Activated naive CD4-positive, alpha-beta T cell treated with anti-CD3 and anti-CD28 coated beads, Interleukin-2, amount 50 U/mL, for 24 hours (primary cell): ENCODE measurements at regions not wholly inside any gene's neighbourhood (a gene's known extent, or its start where the extent isn't known, plus 50 kb on each side); places are given as distances from the start of the nearest gene placed in this dataset.
"Not testable (repeated sequence)": the region's sequence is repeated elsewhere in the genome, so short reads cannot be mapped to it uniquely, and the experiment has no call there.

Experiments used
- H3K27ac Mint-ChIP-seq: one replicate; pipeline ENCODE4 v1.8.0; 2021; ENCODE audit warnings: mild to moderate bottlenecking, mixed read lengths
- H3K27me3 Mint-ChIP-seq: one replicate; pipeline ENCODE4 v1.8.0; 2021; ENCODE audit warnings: mixed read lengths
- H3K36me3 Mint-ChIP-seq: one replicate; pipeline ENCODE4 v1.8.0; 2021; ENCODE audit warnings: mixed read lengths
- H3K4me1 Mint-ChIP-seq: one replicate; pipeline ENCODE4 v1.8.0; 2021; ENCODE audit warnings: mixed read lengths
- H3K4me3 Mint-ChIP-seq: one replicate; pipeline ENCODE4 v1.8.0; 2021; ENCODE audit warnings: mild to moderate bottlenecking, mixed read lengths
- H3K9me3 Mint-ChIP-seq: one replicate; pipeline ENCODE4 v1.8.0; 2021; ENCODE audit warnings: mixed read lengths

DNA sequence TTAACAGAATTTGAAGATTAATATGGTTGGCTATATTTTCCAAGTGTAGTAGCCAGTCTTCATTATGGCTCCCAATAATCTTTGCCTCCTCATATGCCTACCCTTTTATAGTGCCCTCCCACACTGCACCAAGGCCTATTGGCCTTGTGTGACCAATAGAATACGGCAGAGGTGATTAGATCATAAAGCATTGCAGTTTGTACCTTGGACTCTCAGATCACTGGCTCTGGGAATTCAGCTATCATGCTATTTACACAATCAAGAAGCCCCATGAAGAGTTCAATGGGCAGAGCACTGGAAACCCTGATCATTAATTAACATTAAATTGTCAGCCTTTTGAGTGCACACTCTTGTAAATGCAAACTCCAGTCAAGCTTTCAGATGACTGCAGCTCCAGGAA lies 154.5 kb upstream of the MAGI2 start:
- H3K4me3 Mint-ChIP-seq: no peak overlapping the region
- H3K27me3 Mint-ChIP-seq: no peaks in the 10 kb centered on the region
- H3K36me3 Mint-ChIP-seq: no peaks in the 10 kb centered on the region
- peaks cover 5% of the 10 kb centered on the region for H3K9me3 Mint-ChIP-seq
- H3K27ac Mint-ChIP-seq: no peak overlapping the region
- no peaks in the 10 kb centered on the region for H3K4me1 Mint-ChIP-seq

DNA sequence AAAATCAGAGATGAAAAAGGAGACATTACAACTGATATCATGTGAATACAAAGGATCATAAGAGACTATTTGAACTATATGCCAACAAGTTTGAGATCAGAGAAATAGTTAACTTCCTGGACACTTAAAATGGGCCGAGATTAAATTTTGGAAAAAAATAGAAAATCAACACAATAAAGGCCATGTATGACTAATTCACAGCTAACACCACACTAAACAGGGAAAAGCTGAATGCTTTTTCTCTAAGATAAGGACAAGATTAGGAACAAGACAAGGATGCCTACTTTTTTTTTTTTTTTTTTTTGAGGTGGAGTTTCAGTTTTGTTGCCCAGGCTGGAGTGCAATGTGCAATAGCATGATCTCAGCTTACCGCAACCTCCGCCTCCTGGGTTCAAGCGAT lies 151.4 kb upstream of the MAGI2 start:
- Mint-ChIP-seq H3K4me3 (no peak overlapping the region), H3K9me3 (peaks cover 5% of the 10 kb centered on the region), H3K36me3 (no peaks in the 10 kb centered on the region), H3K27ac (no peak overlapping the region), H3K27me3 (no peaks in the 10 kb centered on the region), H3K4me1 (no peaks in the 10 kb centered on the region)

DNA sequence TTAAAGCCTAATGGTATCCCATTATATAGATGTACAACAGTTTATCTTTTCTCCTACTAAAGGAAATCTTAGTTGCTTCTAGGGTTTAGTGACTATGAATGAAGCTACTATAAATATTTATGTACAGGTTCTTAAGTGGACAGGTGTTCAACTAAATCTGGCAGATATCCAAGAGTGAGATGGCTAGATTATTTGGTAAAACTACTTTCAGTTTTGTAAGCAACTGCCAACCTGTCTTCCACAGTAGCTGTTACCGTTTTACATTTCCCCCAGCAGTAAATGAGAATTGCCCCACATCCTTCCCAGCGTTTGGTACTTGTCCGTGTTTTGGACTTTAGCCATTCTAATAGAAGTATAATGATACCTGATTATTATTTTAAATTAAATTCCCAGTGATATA lies 144.9 kb upstream of the MAGI2 start:
- H3K36me3 Mint-ChIP-seq: no peaks in the 10 kb centered on the region
- no peaks in the 10 kb centered on the region for H3K27me3 Mint-ChIP-seq
- H3K4me3 Mint-ChIP-seq: no peak overlapping the region
- no peaks in the 10 kb centered on the region for H3K4me1 Mint-ChIP-seq
- no peaks in the 10 kb centered on the region for H3K9me3 Mint-ChIP-seq
- H3K27ac Mint-ChIP-seq: no peak overlapping the region

DNA sequence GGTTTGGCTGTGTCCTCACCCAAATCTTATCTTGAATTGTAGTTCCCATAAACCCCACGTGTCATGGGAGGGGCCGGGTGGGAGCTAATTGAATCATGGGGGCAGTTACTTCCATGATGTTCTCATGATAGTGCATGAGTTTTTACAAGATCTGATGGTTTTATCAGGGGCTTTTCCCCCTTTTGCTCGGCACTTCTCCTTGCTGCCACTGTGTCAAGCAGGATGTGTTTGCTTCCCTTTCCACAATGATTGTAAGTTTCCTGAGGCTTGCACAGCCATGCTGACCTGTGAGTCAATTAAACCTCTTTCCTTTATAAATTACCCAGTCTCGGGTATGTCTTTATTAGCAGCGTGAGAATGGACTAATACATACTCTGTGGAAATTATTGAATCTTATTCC lies 141.2 kb upstream of the MAGI2 start:
- H3K36me3 Mint-ChIP-seq, H3K9me3 Mint-ChIP-seq, H3K27ac Mint-ChIP-seq, H3K4me1 Mint-ChIP-seq, H3K4me3 Mint-ChIP-seq, H3K27me3 Mint-ChIP-seq: not testable (repeated sequence)

DNA sequence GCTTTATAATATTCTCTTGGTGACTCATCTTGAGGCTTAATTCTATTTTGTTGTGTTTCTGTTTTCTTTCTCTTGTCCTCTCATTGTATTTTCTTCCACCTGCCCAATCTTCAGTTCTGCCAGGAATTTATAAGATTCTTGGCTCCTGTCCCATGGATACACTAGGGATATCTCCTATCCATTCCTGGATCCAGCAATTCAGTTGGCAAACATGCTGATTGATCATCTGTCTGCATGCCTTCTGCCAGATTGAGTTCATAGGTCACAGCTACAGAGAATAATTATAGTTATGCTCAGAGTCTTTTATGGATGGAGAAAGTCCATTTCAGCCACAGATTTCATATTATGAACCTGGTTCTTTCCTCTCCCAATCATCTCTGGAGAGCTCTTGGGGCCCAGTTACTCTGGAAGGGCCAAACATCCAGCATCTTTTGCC lies 140.4 kb upstream of the MAGI2 start:
- H3K4me3 Mint-ChIP-seq: no peak overlapping the region
- H3K9me3 Mint-ChIP-seq: no peaks in the 10 kb centered on the region
- H3K36me3 Mint-ChIP-seq: no peaks in the 10 kb centered on the region
- no peaks in the 10 kb centered on the region for H3K27me3 Mint-ChIP-seq
- no peaks in the 10 kb centered on the region for H3K4me1 Mint-ChIP-seq
- H3K27ac Mint-ChIP-seq: no peak overlapping the region

DNA sequence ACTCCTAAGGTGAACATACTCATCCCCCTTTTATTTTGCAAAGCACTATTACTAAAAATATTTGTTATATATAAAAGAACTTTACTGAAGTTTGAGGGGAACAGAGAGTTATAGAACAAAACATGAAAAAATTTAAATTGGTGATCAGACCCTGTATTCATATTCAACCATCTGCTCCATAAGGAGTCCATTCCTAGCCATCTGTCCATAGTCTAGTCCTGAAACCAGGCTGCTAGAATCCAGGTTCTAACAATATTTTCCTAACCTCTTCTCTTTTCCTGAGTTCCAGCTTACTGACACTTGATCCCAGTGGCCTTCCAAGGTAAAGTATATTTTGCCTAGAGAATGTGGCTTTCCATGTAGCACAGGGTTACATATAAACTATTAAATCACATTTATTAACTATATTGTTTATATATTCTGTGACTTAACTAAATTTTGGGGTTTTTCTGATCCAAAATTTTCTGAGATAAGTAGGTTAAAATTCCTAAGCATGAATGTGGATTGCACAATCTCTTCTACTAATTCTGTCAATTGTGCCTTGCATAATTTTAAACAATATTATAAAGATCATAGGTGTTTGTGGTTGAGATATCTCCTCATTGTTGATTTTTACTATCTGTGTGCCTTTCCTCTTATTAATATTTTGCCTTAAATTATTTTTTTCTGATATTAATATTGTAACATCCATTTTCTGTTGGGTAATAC lies 137.6 kb upstream of the MAGI2 start:
- Mint-ChIP-seq H3K9me3 (no peaks in the 10 kb centered on the region), H3K4me3 (no peak overlapping the region), H3K27ac (no peak overlapping the region), H3K4me1 (no peaks in the 10 kb centered on the region), H3K36me3 (no peaks in the 10 kb centered on the region), H3K27me3 (no peaks in the 10 kb centered on the region)

DNA sequence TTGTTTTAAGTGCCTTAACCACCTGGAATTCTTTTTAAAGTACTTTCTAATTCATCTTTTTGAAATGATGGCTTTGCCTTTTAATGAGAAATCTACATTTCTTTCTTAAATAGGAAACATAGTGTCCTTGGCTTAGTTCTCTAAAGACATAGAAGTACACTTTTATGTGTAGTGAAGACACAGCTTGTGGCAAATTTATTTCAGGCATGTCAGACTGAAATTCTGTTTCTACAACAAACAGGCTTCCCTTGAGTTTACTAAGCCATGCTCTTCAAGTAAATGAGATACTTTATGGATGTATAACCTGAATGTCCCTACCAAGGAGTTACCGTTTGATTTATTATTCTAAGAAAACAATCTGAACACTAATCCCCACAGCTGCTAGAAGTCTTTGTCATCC lies 136.9 kb upstream of the MAGI2 start:
- no peak overlapping the region for H3K4me3 Mint-ChIP-seq
- H3K27me3 Mint-ChIP-seq: no peaks in the 10 kb centered on the region
- H3K36me3 Mint-ChIP-seq: no peaks in the 10 kb centered on the region
- no peak overlapping the region for H3K27ac Mint-ChIP-seq
- no peaks in the 10 kb centered on the region for H3K4me1 Mint-ChIP-seq
- H3K9me3 Mint-ChIP-seq: no peaks in the 10 kb centered on the region

DNA sequence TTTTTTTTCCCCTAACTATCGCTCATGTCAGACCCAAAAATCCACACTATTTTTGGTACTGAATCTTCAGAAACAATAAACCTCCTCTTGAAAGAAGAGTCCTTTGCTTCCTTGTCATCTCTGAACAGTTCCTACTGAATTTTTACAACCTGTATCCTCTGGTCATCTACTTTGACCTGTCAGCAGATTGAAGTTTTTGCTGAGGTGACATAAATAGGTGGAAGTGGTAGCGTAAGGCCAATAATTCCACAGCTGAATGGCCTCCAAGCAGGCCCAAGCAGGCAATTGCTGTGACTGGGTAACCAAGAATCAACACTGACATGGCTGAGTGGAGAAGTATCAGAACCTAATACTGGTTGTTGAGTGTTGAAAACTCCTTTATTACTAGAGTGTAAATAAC lies 117.4 kb upstream of the MAGI2 start:
- H3K4me1 Mint-ChIP-seq: no peaks in the 10 kb centered on the region

DNA sequence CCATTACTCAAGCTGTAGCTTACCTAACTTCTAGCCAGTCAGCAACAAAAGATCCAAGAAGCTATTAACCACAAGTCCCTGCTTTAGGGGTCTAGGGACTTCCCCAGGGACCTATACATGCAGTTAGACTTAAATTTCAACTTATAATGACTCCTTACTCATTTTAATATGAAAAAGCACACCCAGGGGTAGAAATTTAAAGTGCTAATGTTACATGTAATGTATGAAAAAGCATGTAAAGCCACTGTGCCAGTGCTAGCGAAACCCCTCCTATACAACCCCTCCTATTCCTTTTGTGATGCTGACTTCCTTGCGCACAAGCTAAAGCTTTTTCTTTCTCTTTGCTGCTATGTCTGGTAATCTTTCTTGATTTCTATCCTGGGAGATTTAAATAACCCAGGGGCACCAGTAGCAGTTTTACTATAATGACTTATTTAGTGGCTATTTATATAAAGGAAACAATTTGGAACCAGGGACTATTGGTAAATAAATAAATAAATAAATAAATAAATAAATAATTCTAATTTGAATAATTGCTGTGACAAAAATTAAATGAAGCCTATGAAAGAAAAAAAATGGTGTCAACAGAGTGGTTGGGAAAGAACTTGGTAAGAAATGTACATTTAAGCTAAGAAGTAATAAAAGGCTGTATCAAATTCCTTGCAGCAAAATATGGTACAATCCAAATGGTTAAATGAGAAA lies 110.5 kb upstream of the MAGI2 start:
- H3K4me3 Mint-ChIP-seq: no peak overlapping the region
- no peaks in the 10 kb centered on the region for H3K27me3 Mint-ChIP-seq
- H3K4me1 Mint-ChIP-seq: no peaks in the 10 kb centered on the region
- H3K36me3 Mint-ChIP-seq: no peaks in the 10 kb centered on the region
- H3K27ac Mint-ChIP-seq: no peak overlapping the region
- no peaks in the 10 kb centered on the region for H3K9me3 Mint-ChIP-seq

More for the DNA sequence above, 117.4 kb upstream of the MAGI2 start:
- H3K4me3 Mint-ChIP-seq: no peak overlapping the region
- H3K27me3 Mint-ChIP-seq: no peaks in the 10 kb centered on the region
- no peak overlapping the region for H3K27ac Mint-ChIP-seq
- no peaks in the 10 kb centered on the region for H3K9me3 Mint-ChIP-seq
- H3K36me3 Mint-ChIP-seq: no peaks in the 10 kb centered on the region

DNA sequence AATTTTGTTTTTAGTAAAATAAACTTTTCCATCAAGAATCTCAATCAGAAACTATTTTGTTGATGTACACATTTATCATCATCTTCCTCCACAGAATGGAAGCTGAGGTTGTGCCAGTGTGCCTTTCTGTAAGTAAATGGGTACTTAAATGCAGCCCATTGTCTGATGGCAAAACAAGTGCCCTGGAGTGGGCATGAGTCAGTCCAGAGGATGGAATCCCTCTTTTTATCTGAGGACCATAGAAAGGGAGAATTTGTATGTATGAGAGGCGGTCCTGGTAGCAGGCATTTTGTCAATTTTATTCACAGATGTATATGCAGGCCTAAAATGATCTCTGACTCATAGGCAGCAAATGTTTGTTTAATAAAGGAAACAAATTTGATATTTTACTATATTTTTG lies 102.1 kb upstream of the MAGI2 start:
- H3K4me1 Mint-ChIP-seq: no peaks in the 10 kb centered on the region
- no peaks in the 10 kb centered on the region for H3K9me3 Mint-ChIP-seq
- no peak overlapping the region for H3K4me3 Mint-ChIP-seq
- H3K36me3 Mint-ChIP-seq: no peaks in the 10 kb centered on the region
- no peak overlapping the region for H3K27ac Mint-ChIP-seq
- no peaks in the 10 kb centered on the region for H3K27me3 Mint-ChIP-seq

DNA sequence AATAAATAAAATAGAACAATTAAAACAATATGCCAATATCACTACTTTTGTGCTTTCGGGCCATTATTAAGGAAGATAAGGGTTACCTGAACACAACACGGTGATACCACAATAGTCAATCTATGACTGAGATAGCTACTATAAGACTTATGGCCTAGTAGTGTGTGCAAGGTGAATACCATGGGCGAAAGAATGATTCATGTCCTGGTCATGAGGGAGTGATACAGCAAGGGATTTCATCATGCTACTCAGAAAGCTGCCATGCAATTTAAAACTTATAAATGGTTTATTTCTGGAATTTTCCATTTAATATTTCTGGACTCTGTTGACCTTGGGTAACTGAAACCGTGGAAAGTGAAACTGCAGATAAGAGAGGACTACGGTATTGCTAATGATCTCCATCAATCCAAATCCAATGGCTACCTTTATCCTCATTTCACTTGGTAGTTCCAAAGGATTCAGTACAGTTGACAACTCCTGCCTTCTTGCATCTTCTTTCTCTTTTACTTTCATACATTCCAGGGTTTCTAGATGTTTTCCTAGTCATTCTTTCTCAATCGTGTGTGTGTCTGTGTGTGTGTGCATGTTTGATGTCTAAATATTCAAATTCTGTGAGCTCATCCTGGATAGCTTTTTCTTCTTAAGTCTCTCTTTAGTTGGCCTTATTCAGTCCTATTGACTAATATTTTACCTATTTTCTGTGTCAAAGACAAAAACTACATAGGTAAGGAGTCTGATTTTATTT lies 100.5 kb upstream of the MAGI2 start:
- Mint-ChIP-seq H3K27ac (no peak overlapping the region), H3K4me3 (no peak overlapping the region), H3K4me1 (no peaks in the 10 kb centered on the region), H3K36me3 (no peaks in the 10 kb centered on the region), H3K9me3 (no peaks in the 10 kb centered on the region), H3K27me3 (no peaks in the 10 kb centered on the region)

DNA sequence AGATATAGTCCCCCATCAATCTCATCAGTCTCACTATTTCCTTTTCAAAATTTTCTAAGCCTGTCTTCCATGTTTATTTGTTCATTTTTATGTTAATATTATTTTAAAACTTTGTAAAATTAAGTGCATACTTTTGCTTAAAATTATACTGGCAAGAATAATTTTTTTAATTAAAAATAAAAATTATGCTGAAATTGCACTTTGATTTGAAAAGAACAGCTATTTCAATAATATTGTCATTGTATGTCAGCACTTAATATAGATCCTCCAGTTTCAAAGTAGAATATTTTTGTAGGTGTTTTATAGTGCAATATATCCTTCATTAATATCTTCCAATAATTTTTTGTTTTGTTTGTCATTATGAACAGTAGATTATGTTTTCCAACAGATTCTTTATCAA lies 99.0 kb upstream of the MAGI2 start:
- Mint-ChIP-seq H3K4me3 (no peak overlapping the region), H3K36me3 (no peaks in the 10 kb centered on the region), H3K27me3 (no peaks in the 10 kb centered on the region), H3K4me1 (no peaks in the 10 kb centered on the region), H3K9me3 (no peaks in the 10 kb centered on the region), H3K27ac (no peak overlapping the region)

DNA sequence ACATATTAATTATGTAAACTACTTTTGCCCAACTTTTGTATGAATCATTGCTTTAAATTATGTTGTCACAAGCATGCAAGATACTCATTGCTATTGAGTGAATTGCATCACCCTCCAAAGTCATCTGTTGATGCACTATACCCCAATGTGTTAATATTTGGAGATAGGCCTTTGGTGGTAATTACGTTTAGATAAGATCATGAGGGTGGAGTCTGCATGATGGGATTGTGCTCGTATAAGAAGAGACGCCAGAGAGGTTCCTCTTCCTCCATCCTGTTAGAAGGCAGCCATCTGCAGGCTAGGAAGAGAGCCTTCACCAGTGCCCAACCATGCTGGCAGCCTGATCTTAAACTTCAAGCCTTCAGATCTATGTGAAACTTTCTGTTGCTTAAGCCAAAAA lies 95.3 kb upstream of the MAGI2 start:
- H3K36me3 Mint-ChIP-seq: no peaks in the 10 kb centered on the region
- no peak overlapping the region for H3K4me3 Mint-ChIP-seq
- no peaks in the 10 kb centered on the region for H3K27me3 Mint-ChIP-seq
- no peaks in the 10 kb centered on the region for H3K4me1 Mint-ChIP-seq
- H3K9me3 Mint-ChIP-seq: no peaks in the 10 kb centered on the region
- H3K27ac Mint-ChIP-seq: no peak overlapping the region

DNA sequence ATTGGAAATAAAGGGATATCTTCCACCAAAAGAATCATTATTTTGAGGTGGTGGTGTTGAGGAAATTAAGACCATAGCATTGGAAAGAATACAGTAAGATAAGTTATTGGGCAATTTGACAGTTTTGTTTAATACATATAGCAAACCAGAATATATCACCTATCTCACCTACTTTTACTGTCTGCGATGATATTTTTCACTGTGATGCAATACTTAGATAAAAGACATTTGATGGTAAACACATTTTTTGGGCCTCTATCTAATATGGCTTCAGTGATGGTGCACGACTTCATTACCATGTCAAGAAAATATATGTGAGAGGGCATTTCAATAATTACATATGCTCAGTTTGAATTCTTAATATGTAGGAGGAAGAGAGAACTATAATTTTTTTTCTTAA lies 93.7 kb upstream of the MAGI2 start:
- Mint-ChIP-seq H3K27ac (no peak overlapping the region), H3K36me3 (no peaks in the 10 kb centered on the region), H3K4me3 (no peak overlapping the region), H3K4me1 (no peaks in the 10 kb centered on the region), H3K27me3 (no peaks in the 10 kb centered on the region), H3K9me3 (no peaks in the 10 kb centered on the region)

DNA sequence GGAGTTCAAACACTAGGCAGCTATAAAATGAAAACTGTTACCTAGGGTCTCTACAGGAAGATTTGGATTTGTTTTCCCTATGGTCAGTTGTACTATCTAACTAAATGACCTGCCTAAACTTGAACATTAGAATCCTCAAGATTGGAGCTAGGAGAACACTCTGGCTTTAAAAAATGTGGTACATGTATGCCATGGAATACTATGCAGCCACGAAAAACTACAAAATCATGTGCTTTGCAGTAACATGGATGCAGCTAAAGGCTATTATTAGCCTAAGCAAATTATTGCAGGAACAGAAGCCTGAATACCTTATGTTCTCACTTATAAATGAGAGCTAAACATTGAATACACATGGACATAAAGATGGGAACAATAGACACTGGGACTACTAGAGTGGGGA lies 87.1 kb upstream of the MAGI2 start:
- no peak overlapping the region for H3K4me3 Mint-ChIP-seq
- H3K27me3 Mint-ChIP-seq: no peaks in the 10 kb centered on the region
- no peaks in the 10 kb centered on the region for H3K4me1 Mint-ChIP-seq
- no peak overlapping the region for H3K27ac Mint-ChIP-seq
- H3K36me3 Mint-ChIP-seq: no peaks in the 10 kb centered on the region
- no peaks in the 10 kb centered on the region for H3K9me3 Mint-ChIP-seq

DNA sequence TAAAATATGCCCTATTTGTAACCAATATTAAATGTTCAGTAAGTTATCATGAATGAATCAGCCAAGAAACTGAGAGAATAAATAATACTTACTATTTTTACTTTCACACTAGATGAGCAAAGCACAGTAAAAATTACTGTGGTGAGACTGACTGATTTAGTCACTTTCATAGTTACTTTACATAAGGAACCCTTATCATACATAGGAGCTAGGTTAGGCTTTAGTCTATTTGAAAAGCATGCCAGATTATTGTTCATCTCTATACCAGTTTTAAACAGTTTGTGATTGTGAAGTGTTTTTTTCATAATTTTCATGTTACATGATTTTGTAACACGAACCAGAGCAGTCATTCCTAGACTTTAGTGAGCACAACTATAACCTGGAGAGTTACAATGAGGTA lies 80.7 kb upstream of the MAGI2 start:
- H3K36me3 Mint-ChIP-seq: no peaks in the 10 kb centered on the region
- no peak overlapping the region for H3K4me3 Mint-ChIP-seq
- H3K27me3 Mint-ChIP-seq: peaks cover 2% of the 10 kb centered on the region
- H3K4me1 Mint-ChIP-seq: no peaks in the 10 kb centered on the region
- H3K27ac Mint-ChIP-seq: no peak overlapping the region
- H3K9me3 Mint-ChIP-seq: no peaks in the 10 kb centered on the region
